Nephron progenitor cell (in vitro differentiated cells): ENCODE measurements at regions not wholly inside any gene's neighbourhood (a gene's known extent, or its start where the extent isn't known, plus 50 kb on each side); places are given as distances from the start of the nearest gene placed in this dataset.

Experiments
- DNase-seq: peaks from one replicate; pipeline ENCODE4 v3.0.0; 2021
- H3K27ac Mint-ChIP-seq: 2 replicates; pipeline ENCODE4 v1.8.0; 2021; ENCODE audit warnings: mild to moderate bottlenecking, moderate library complexity, mixed read lengths
- H3K27me3 Mint-ChIP-seq: 2 replicates; pipeline ENCODE4 v1.8.0; 2021; ENCODE audit warnings: mild to moderate bottlenecking, low read depth, mixed read lengths; ENCODE audit not compliant: poor library complexity
- H3K36me3 Mint-ChIP-seq: 2 replicates; pipeline ENCODE4 v1.8.0; 2021; ENCODE audit warnings: low read depth, mixed read lengths
- H3K4me1 Mint-ChIP-seq: 2 replicates; pipeline ENCODE4 v1.8.0; 2021; ENCODE audit warnings: mixed read lengths
- H3K4me3 Mint-ChIP-seq: 2 replicates; pipeline ENCODE4 v1.8.0; 2021; ENCODE audit warnings: mild to moderate bottlenecking, moderate library complexity, mixed read lengths
- H3K9me3 Mint-ChIP-seq: 2 replicates; pipeline ENCODE4 v1.8.0; 2021; ENCODE audit warnings: mild to moderate bottlenecking, moderate library complexity, mixed read lengths
- CTCF ChIP-seq: fragments of 200-600 bp; sonication (generic); IDR thresholded peaks from 2 replicates; pipeline ENCODE4 v1.5.0; 2021; ENCODE audit warnings: antibody characterized with exemption

GRCh38 chr13:105464249-105464648 is 1071.2 kb downstream of the EFNB2 start:
- Mint-ChIP-seq H3K36me3 (no peaks in the 10 kb centered on the region), H3K27me3 (peaks cover 4% of the 10 kb centered on the region), H3K9me3 (peaks cover 4% of the 10 kb centered on the region), H3K4me3 (no peak overlapping the region), H3K4me1 (peaks cover 9% of the 10 kb centered on the region), H3K27ac (peak overlapping the region; percentile 32)
- TF ChIP-seq CTCF: no peak
- no peak for DNase-seq

GRCh38 chr13:105463011-105463501 is 1072.4 kb downstream of the EFNB2 start:
- H3K36me3 Mint-ChIP-seq: no peaks in the 10 kb centered on the region
- no peak overlapping the region for H3K27ac Mint-ChIP-seq
- no peak for TF ChIP-seq CTCF
- DNase-seq: no peak
- H3K4me1 Mint-ChIP-seq: peaks cover 9% of the 10 kb centered on the region
- H3K4me3 Mint-ChIP-seq: no peak overlapping the region
- peaks cover 4% of the 10 kb centered on the region for H3K27me3 Mint-ChIP-seq
- peaks cover 4% of the 10 kb centered on the region for H3K9me3 Mint-ChIP-seq

GRCh38 chr13:105462098-105462497 is 1073.4 kb downstream of the EFNB2 start:
- Mint-ChIP-seq H3K36me3 (no peaks in the 10 kb centered on the region), H3K4me3 (no peak overlapping the region), H3K4me1 (peaks cover 9% of the 10 kb centered on the region), H3K27me3 (peaks cover 4% of the 10 kb centered on the region), H3K9me3 (no peaks in the 10 kb centered on the region), H3K27ac (no peak overlapping the region)
- TF ChIP-seq CTCF: no peak
- no peak for DNase-seq

GRCh38 chr13:105452895-105453294 is 1082.6 kb downstream of the EFNB2 start:
- no peak for TF ChIP-seq CTCF
- no peak overlapping the region for H3K27ac Mint-ChIP-seq
- H3K4me1 Mint-ChIP-seq: no peaks in the 10 kb centered on the region
- H3K9me3 Mint-ChIP-seq: no peaks in the 10 kb centered on the region
- no peak overlapping the region for H3K4me3 Mint-ChIP-seq
- H3K27me3 Mint-ChIP-seq: no peaks in the 10 kb centered on the region
- no peaks in the 10 kb centered on the region for H3K36me3 Mint-ChIP-seq
- no peak for DNase-seq

- no peak for TF ChIP-seq CTCF
- Mint-ChIP-seq H3K4me3 (no peak overlapping the region), H3K9me3 (no peaks in the 10 kb centered on the region)
Observed at GRCh38 chr13:105450784-105451183, 1084.7 kb downstream of the EFNB2 start.

GRCh38 chr13:105448811-105449210 is 1086.7 kb downstream of the EFNB2 start:
- TF ChIP-seq CTCF: no peak
- Mint-ChIP-seq H3K27ac (no peak overlapping the region), H3K4me1 (no peaks in the 10 kb centered on the region), H3K4me3 (no peak overlapping the region), H3K36me3 (no peaks in the 10 kb centered on the region), H3K9me3 (no peaks in the 10 kb centered on the region), H3K27me3 (no peaks in the 10 kb centered on the region)
- DNase-seq: no peak

More at GRCh38 chr13:105450784-105451183, 1084.7 kb downstream of the EFNB2 start:
- Mint-ChIP-seq H3K27me3 (no peaks in the 10 kb centered on the region), H3K4me1 (no peaks in the 10 kb centered on the region), H3K27ac (no peak overlapping the region), H3K36me3 (no peaks in the 10 kb centered on the region)
- no peak for DNase-seq
